ENCODE measurements at regions not wholly inside any gene's neighbourhood (a gene's known extent, or its start where the extent isn't known, plus 50 kb on each side); places are given as distances from the start of the nearest gene placed in this dataset.

GRCh38 chr15:97718509-97718908 lies 242.0 kb upstream of the ARRDC4 start:
- no peak overlapping the region for H3K27ac ChIP-seq
- TF ChIP-seq CTCF (conservative IDR thresholded peaks at IDR 0.05) = no peak

GRCh38 chr15:97728791-97729190 lies 231.7 kb upstream of the ARRDC4 start:
- no peak overlapping the region for H3K27ac ChIP-seq
- no peak for TF ChIP-seq CTCF (conservative IDR thresholded peaks at IDR 0.05)

GRCh38 chr15:97729270-97729669 lies 231.2 kb upstream of the ARRDC4 start:
- no peak overlapping the region for H3K27ac ChIP-seq
- no peak for TF ChIP-seq CTCF (conservative IDR thresholded peaks at IDR 0.05)

GRCh38 chr15:97730315-97730714 lies 230.2 kb upstream of the ARRDC4 start:
- H3K27ac ChIP-seq = no peak overlapping the region
- no peak for TF ChIP-seq CTCF (conservative IDR thresholded peaks at IDR 0.05)

- no peak for TF ChIP-seq CTCF (conservative IDR thresholded peaks at IDR 0.05)
- no peak overlapping the region for H3K27ac ChIP-seq
Observed at GRCh38 chr15:97731859-97732258, 228.6 kb upstream of the ARRDC4 start.

- TF ChIP-seq CTCF (conservative IDR thresholded peaks at IDR 0.05) = no peak
- no peak overlapping the region for H3K27ac ChIP-seq
Observed at GRCh38 chr15:97733373-97733772, 227.1 kb upstream of the ARRDC4 start.

- no peak for TF ChIP-seq CTCF (conservative IDR thresholded peaks at IDR 0.05)
- H3K27ac ChIP-seq = no peak overlapping the region
Observed at GRCh38 chr15:97736748-97737147, 223.8 kb upstream of the ARRDC4 start.
